OCI-LY3 (cell line): ENCODE measurements at regions not wholly inside any gene's neighbourhood (a gene's known extent, or its start where the extent isn't known, plus 50 kb on each side); places are given as distances from the start of the nearest gene placed in this dataset.
"Not testable (repeated sequence)": the region's sequence is repeated elsewhere in the genome, so short reads cannot be mapped to it uniquely, and the experiment has no call there.

Experiments used
- EZH2phosphoT487 ChIP-seq: fragments of 200-600 bp; shearing (Covaris generic); IDR thresholded peaks from 2 replicates; pipeline ENCODE4 v1.6.1; 2018; ENCODE audit warnings: antibody characterized with exemption, mixed run types, low read depth
- TF ChIP-seq, protein P1 (sequence below): fragments of 200-600, 300-600 bp; sonication (generic); IDR thresholded peaks from 2 replicates; pipeline ENCODE4 v1.5.1; 2014; ENCODE audit warnings: antibody characterized with exemption, low read length, low read depth

DNA sequence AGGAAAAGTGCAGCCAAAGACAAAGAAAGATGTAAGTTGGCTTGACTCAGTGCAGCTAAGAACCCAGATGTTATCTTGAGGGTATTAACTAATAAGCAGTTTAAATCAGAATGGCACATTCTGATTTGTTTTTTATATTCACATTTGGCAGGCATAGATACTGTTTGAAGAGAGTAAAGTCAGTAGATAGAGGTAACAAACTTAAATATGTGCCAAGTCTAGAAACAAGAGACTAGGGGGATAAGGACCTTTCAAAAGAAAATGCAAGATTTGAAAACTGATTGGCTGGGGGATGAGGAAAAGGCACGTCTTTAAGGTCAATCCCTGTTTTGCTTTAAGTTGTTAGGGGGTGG is 122.9 kb downstream of the ANKRD30BL start:
- TF ChIP-seq, protein P1, sequence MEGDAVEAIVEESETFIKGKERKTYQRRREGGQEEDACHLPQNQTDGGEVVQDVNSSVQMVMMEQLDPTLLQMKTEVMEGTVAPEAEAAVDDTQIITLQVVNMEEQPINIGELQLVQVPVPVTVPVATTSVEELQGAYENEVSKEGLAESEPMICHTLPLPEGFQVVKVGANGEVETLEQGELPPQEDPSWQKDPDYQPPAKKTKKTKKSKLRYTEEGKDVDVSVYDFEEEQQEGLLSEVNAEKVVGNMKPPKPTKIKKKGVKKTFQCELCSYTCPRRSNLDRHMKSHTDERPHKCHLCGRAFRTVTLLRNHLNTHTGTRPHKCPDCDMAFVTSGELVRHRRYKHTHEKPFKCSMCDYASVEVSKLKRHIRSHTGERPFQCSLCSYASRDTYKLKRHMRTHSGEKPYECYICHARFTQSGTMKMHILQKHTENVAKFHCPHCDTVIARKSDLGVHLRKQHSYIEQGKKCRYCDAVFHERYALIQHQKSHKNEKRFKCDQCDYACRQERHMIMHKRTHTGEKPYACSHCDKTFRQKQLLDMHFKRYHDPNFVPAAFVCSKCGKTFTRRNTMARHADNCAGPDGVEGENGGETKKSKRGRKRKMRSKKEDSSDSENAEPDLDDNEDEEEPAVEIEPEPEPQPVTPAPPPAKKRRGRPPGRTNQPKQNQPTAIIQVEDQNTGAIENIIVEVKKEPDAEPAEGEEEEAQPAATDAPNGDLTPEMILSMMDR, result not testable (repeated sequence)
- TF ChIP-seq EZH2phosphoT487, result not testable (repeated sequence)
